Astrocyte (in vitro differentiated cells and primary cell): ENCODE measurements at regions not wholly inside any gene's neighbourhood (a gene's known extent, or its start where the extent isn't known, plus 50 kb on each side); places are given as distances from the start of the nearest gene placed in this dataset.

Experiments
- DNase-seq: peaks from one replicate; pipeline ENCODE4 v3.0.0-alpha.2; 2010; ENCODE audit warnings: low read depth
- FAIRE-seq: peaks from 2 replicates; lab custom pipeline; 2011; peaks lifted over from hg19 to GRCh38; lab: Jason Lieb, UNC
- H2AFZ ChIP-seq: 2 replicates; pipeline ENCODE4 v1.6.0; 2012; ENCODE audit warnings: low read depth, low read length, inconsistent platforms
- H3K27ac ChIP-seq: 2 replicates; pipeline ENCODE4 v1.5.1; 2011; ENCODE audit warnings: low read depth, low read length, inconsistent platforms
- H3K27me3 ChIP-seq: 2 replicates; pipeline ENCODE4 v1.6.0; 2011; ENCODE audit warnings: low read length, inconsistent platforms; ENCODE audit not compliant: insufficient read depth
- H3K36me3 ChIP-seq: 2 replicates; pipeline ENCODE4 v1.5.1; 2011; ENCODE audit warnings: low read length, inconsistent platforms; ENCODE audit not compliant: insufficient read depth
- H3K4me1 ChIP-seq: 2 replicates; pipeline ENCODE4 v1.5.1; 2011; ENCODE audit warnings: low read length, inconsistent platforms; ENCODE audit not compliant: insufficient read depth
- H3K4me2 ChIP-seq: 2 replicates; pipeline ENCODE4 v1.6.0; 2012; ENCODE audit warnings: low read length, inconsistent platforms
- H3K4me3 ChIP-seq: 2 replicates; pipeline ENCODE4 v1.5.1; 2011; ENCODE audit warnings: low read depth, mild to moderate bottlenecking, low read length, inconsistent platforms; ENCODE audit not compliant: insufficient read depth
- H3K79me2 ChIP-seq: 2 replicates; pipeline ENCODE4 v1.6.0; 2012; ENCODE audit warnings: mild to moderate bottlenecking, low read length, inconsistent platforms; ENCODE audit not compliant: insufficient read depth
- H3K9ac ChIP-seq: 2 replicates; pipeline ENCODE4 v1.6.0; 2012; ENCODE audit warnings: mild to moderate bottlenecking, low read length, inconsistent platforms
- H3K9me3 ChIP-seq: 2 replicates; pipeline ENCODE4 v1.5.1; 2012; ENCODE audit warnings: low read depth, mild to moderate bottlenecking, low read length, inconsistent platforms; ENCODE audit not compliant: insufficient read depth
- H4K20me1 ChIP-seq: 2 replicates; pipeline ENCODE4 v1.6.0; 2012; ENCODE audit warnings: low read length, inconsistent platforms; ENCODE audit not compliant: insufficient read depth
- H3K27ac Mint-ChIP-seq: one replicate; pipeline ENCODE4 v1.8.0; 2021; ENCODE audit warnings: mild to moderate bottlenecking, mixed read lengths; ENCODE audit not compliant: unreplicated experiment
- H3K27me3 Mint-ChIP-seq: one replicate; pipeline ENCODE4 v1.8.0; 2021; ENCODE audit warnings: low read depth, mixed read lengths; ENCODE audit not compliant: unreplicated experiment
- H3K36me3 Mint-ChIP-seq: one replicate; pipeline ENCODE4 v1.8.0; 2021; ENCODE audit warnings: low read depth, mixed read lengths; ENCODE audit not compliant: unreplicated experiment
- H3K4me1 Mint-ChIP-seq: one replicate; pipeline ENCODE4 v1.8.0; 2021; ENCODE audit warnings: low read depth, mixed read lengths; ENCODE audit not compliant: unreplicated experiment
- H3K4me3 Mint-ChIP-seq: one replicate; pipeline ENCODE4 v1.8.0; 2021; ENCODE audit warnings: mild to moderate bottlenecking, moderate library complexity, mixed read lengths; ENCODE audit not compliant: unreplicated experiment
- H3K9me3 Mint-ChIP-seq: one replicate; pipeline ENCODE4 v1.8.0; 2021; ENCODE audit warnings: mild to moderate bottlenecking, mixed read lengths; ENCODE audit not compliant: unreplicated experiment
- CTCF ChIP-seq: IDR thresholded peaks from 2 replicates; pipeline ENCODE4 v1.5.1; 2011; ENCODE audit warnings: low read depth, mild to moderate bottlenecking, inconsistent platforms, low read length, moderate library complexity; ENCODE audit not compliant: insufficient read depth
- EZH2 ChIP-seq: IDR thresholded peaks from 2 replicates; pipeline ENCODE4 v1.6.1; 2012; ENCODE audit warnings: mild to moderate bottlenecking, low read length, inconsistent platforms; ENCODE audit not compliant: insufficient read depth

GRCh38 chr16:54503011-54503855, 216.6 kb upstream of the IRX3 start:
- no peak overlapping the region for H3K27ac Mint-ChIP-seq
- DNase-seq = no peak
- Histone ChIP-seq H3K27me3 (peaks cover 5% of the 10 kb centered on the region), H3K4me2 (no peak overlapping the region), H3K9ac (no peak overlapping the region), H3K4me1 (peaks cover 9% of the 10 kb centered on the region), H2AFZ (no peak overlapping the region), H3K27ac (no peak overlapping the region), H3K79me2 (no peaks in the 10 kb centered on the region), H3K9me3 (peaks cover 5% of the 10 kb centered on the region), H4K20me1 (no peaks in the 10 kb centered on the region), H3K4me3 (no peak overlapping the region), H3K36me3 (no peaks in the 10 kb centered on the region)
- H3K36me3 Mint-ChIP-seq = no peaks in the 10 kb centered on the region
- TF ChIP-seq EZH2 (no peak), CTCF (no peak)
- peaks cover 6% of the 10 kb centered on the region for H3K4me1 Mint-ChIP-seq
- H3K27me3 Mint-ChIP-seq = peaks cover 10% of the 10 kb centered on the region
- peaks cover 3% of the 10 kb centered on the region for H3K9me3 Mint-ChIP-seq
- no peak for FAIRE-seq
- no peak overlapping the region for H3K4me3 Mint-ChIP-seq

GRCh38 chr16:54501797-54502196, 215.2 kb upstream of the IRX3 start:
- Mint-ChIP-seq H3K27ac (no peak overlapping the region), H3K36me3 (no peaks in the 10 kb centered on the region), H3K4me1 (peaks cover 6% of the 10 kb centered on the region), H3K9me3 (peaks cover 7% of the 10 kb centered on the region), H3K27me3 (peaks cover 5% of the 10 kb centered on the region), H3K4me3 (no peak overlapping the region)
- peaks cover 5% of the 10 kb centered on the region for H3K9me3 ChIP-seq
- DNase-seq (no peak), FAIRE-seq (no peak)
- no peaks in the 10 kb centered on the region for H3K27me3 ChIP-seq
- H3K4me2 ChIP-seq = no peak overlapping the region
- TF ChIP-seq CTCF (no peak), EZH2 (no peak)
- H3K36me3 ChIP-seq = no peaks in the 10 kb centered on the region
- no peak overlapping the region for H3K27ac ChIP-seq
- H2AFZ ChIP-seq = no peak overlapping the region
- peaks cover 6% of the 10 kb centered on the region for H3K4me1 ChIP-seq
- H3K9ac ChIP-seq = no peak overlapping the region
- H4K20me1 ChIP-seq = no peaks in the 10 kb centered on the region
- H3K4me3 ChIP-seq = no peak overlapping the region
- H3K79me2 ChIP-seq = no peaks in the 10 kb centered on the region

GRCh38 chr16:54493594-54493993, 207.0 kb upstream of the IRX3 start:
- FAIRE-seq (no peak), DNase-seq (peak; percentile 26)
- Histone ChIP-seq H3K4me2 (peak overlapping the region; percentile 9), H4K20me1 (no peaks in the 10 kb centered on the region), H3K36me3 (no peaks in the 10 kb centered on the region), H3K27me3 (no peaks in the 10 kb centered on the region), H3K4me1 (peaks cover 6% of the 10 kb centered on the region), H3K79me2 (no peaks in the 10 kb centered on the region), H3K9ac (no peak overlapping the region), H3K4me3 (no peak overlapping the region), H3K27ac (no peak overlapping the region), H2AFZ (no peak overlapping the region), H3K9me3 (no peaks in the 10 kb centered on the region)
- Mint-ChIP-seq H3K9me3 (peaks cover 5% of the 10 kb centered on the region), H3K4me3 (no peak overlapping the region), H3K36me3 (no peaks in the 10 kb centered on the region), H3K4me1 (no peaks in the 10 kb centered on the region), H3K27ac (no peak overlapping the region), H3K27me3 (peaks cover 14% of the 10 kb centered on the region)
- TF ChIP-seq CTCF (no peak), EZH2 (no peak)
